ENCODE measurements at regions not wholly inside any gene's neighbourhood (a gene's known extent, or its start where the extent isn't known, plus 50 kb on each side); places are given as distances from the start of the nearest gene placed in this dataset.

GRCh38 chr5:74336297-74336696, 304.2 kb downstream of the ENC1 start:
- DNase-seq = no peak

GRCh38 chr5:74334762-74335384, 305.7 kb downstream of the ENC1 start:
- DNase-seq = no peak

GRCh38 chr5:74334062-74334761, 306.3 kb downstream of the ENC1 start:
- DNase-seq = no peak

- DNase-seq = no peak
These were observed 307.1 kb downstream of the ENC1 start for GRCh38 chr5:74333430-74333829.

- DNase-seq = no peak
These were observed 307.8 kb downstream of the ENC1 start for GRCh38 chr5:74332682-74333081.

- DNase-seq = no peak
These were observed 308.5 kb downstream of the ENC1 start for GRCh38 chr5:74332006-74332405.

- no peak for DNase-seq
These were observed 312.3 kb downstream of the ENC1 start for GRCh38 chr5:74328221-74328630.

- DNase-seq = no peak
These were observed 313.2 kb downstream of the ENC1 start for GRCh38 chr5:74327339-74327685.

GRCh38 chr5:74326571-74327338, 313.8 kb downstream of the ENC1 start:
- peak; percentile 98 for DNase-seq

GRCh38 chr5:74325866-74326265, 314.7 kb downstream of the ENC1 start:
- DNase-seq = peak; percentile 37

- DNase-seq = no peak
These were observed 316.0 kb downstream of the ENC1 start for GRCh38 chr5:74324556-74324955.

- DNase-seq = no peak
These were observed 317.6 kb downstream of the ENC1 start for GRCh38 chr5:74322944-74323343.

- no peak for DNase-seq
These were observed 318.3 kb downstream of the ENC1 start for GRCh38 chr5:74322191-74322590.

GRCh38 chr5:74321326-74321725, 319.2 kb downstream of the ENC1 start:
- DNase-seq = no peak

- DNase-seq = no peak
These were observed 320.0 kb downstream of the ENC1 start for GRCh38 chr5:74320526-74320925.

- DNase-seq = no peak
These were observed 321.5 kb downstream of the ENC1 start for GRCh38 chr5:74319076-74319475.

- peak; percentile 94 for DNase-seq
These were observed 324.4 kb downstream of the ENC1 start for GRCh38 chr5:74316064-74316603.

GRCh38 chr5:74314906-74315305, 325.6 kb downstream of the ENC1 start:
- DNase-seq = no peak

GRCh38 chr5:74313896-74314295, 326.6 kb downstream of the ENC1 start:
- DNase-seq = peak; percentile 37

GRCh38 chr5:74312746-74313145, 327.8 kb downstream of the ENC1 start:
- no peak for DNase-seq

GRCh38 chr5:74311961-74312360, 328.6 kb downstream of the ENC1 start:
- DNase-seq = no peak

- DNase-seq = no peak
These were observed 329.3 kb downstream of the ENC1 start for GRCh38 chr5:74310997-74311930.

GRCh38 chr5:74310386-74310785, 330.1 kb downstream of the ENC1 start:
- DNase-seq = peak; percentile 69
